ENCODE measurements at regions not wholly inside any gene's neighbourhood (a gene's known extent, or its start where the extent isn't known, plus 50 kb on each side); places are given as distances from the start of the nearest gene placed in this dataset.

DNA sequence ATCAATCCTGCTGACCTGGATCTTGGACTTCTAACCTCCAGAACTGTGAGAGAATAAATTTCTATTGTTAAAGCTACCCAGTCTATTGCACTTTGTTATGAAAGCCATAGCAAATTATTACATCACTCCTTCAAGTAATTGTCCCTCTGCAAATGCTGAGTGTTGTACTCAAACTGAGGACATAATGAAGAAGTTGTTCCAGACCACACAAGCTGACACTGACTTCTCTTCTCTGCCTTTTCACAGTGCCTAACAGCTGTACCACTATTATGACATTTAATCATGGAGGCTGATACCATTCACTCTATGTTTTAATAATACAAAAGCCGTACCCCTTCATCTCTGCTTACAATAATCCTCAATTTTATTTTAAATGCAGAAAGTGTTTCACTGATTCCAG, 424.1 kb upstream of the PIK3C3 start:
- no peak for DNase-seq (ENCODE audit: low read depth in 2 of 2)
- no peak overlapping the region for H3K4me3 ChIP-seq (replicated peaks in 1 of 2; ENCODE audit: low read depth in 2 of 2, low read length in 2 of 2)
- TF ChIP-seq CTCF (IDR thresholded peaks at IDR 0.05; ENCODE audit: low read depth, low read length): no peak

GRCh38 chr18:41529093-41529492, 425.9 kb upstream of the PIK3C3 start:
- H3K4me3 ChIP-seq (replicated peaks in 1 of 2; ENCODE audit: low read depth in 2 of 2, low read length in 2 of 2): no peak overlapping the region
- TF ChIP-seq CTCF (IDR thresholded peaks at IDR 0.05; ENCODE audit: low read depth, low read length): no peak
- no peak for DNase-seq (ENCODE audit: low read depth in 2 of 2)

DNA sequence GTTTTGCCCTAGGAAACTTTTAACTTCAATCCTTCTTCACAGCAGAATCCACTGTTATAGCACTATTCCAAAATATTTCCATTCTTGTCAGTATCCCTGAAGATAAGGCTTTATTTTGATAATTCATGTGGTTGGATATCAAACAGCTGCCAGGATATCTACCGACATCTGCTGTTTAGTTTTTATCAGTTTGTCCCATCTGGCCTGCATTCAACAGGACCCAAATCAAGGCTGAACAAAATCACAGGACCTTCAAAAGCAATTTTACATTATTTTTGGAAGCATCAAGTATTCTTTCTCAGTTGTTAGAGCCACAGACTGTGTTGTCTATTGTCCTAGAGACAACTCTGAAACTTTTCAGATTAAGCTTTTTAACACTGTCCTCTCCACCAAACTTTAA, 429.0 kb upstream of the PIK3C3 start:
- TF ChIP-seq CTCF (IDR thresholded peaks at IDR 0.05; ENCODE audit: low read depth, low read length): no peak
- H3K4me3 ChIP-seq (replicated peaks in 1 of 2; ENCODE audit: low read depth in 2 of 2, low read length in 2 of 2): no peak overlapping the region
- DNase-seq (ENCODE audit: low read depth in 2 of 2): no peak

DNA sequence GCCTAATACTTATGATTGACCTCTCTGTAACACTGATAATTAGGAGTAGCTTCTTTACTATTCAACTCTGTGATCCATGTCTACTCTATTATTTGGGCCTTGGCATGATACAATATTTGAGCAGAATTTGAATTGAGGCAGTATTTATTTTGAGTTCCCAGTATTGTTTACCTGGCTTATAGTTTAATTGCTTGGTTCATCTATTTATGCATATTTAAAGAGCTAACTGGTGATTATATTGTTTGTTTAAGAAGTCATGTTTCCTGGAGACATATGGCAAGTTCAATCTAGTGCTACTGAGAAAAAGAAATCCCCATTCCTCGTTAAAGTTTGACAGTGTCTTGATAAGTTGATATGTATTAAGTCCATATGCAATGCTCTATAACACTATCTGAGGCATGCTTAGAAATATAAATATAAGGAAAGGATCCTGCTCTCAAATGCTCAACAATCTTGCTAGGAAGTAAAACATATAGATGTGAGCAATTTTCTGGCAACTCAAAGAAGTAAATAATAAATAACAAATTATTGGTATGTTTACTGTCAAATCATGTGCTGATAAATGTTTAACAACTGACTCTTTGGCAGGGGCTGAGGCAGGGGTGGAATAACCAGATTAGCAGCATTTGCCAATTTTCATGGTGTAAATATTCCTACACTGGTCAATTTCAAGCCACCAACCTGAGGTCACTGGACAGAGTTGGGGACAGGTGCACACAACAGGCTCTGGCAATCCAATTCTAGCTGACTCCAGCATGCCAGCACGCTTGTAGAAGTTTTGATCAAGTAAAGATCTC, 430.2 kb upstream of the PIK3C3 start:
- TF ChIP-seq CTCF (IDR thresholded peaks at IDR 0.05; ENCODE audit: low read depth, low read length): no peak
- DNase-seq (ENCODE audit: low read depth in 2 of 2): no peak
- no peak overlapping the region for H3K4me3 ChIP-seq (replicated peaks in 1 of 2; ENCODE audit: low read depth in 2 of 2, low read length in 2 of 2)

DNA sequence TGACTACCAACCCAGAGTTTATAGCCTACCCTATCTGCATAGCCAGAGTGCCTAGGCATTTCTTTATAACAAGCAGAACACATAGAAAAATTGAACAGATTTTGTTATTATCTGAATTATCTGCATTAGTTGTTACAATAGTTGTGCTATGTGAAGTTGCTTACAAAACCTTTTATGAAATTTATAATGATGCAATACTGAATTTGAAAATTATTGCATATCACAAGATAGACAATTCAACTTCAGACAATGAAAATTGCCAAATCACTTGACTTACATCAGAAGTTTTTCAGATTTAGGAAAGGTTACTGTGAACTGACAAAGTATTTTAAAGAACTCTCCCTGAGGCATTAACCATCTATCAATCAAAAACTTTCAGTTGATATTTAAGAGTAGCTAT, 437.9 kb upstream of the PIK3C3 start:
- H3K4me3 ChIP-seq (replicated peaks in 1 of 2; ENCODE audit: low read depth in 2 of 2, low read length in 2 of 2): no peak overlapping the region
- no peak for TF ChIP-seq CTCF (IDR thresholded peaks at IDR 0.05; ENCODE audit: low read depth, low read length)
- no peak for DNase-seq (ENCODE audit: low read depth in 2 of 2)

- H3K4me3 ChIP-seq (replicated peaks in 1 of 2; ENCODE audit: low read depth in 2 of 2, low read length in 2 of 2): no peak overlapping the region
- TF ChIP-seq CTCF (IDR thresholded peaks at IDR 0.05; ENCODE audit: low read depth, low read length): no peak
- no peak for DNase-seq (ENCODE audit: low read depth in 2 of 2)
Observed at GRCh38 chr18:41513438-41513837, 441.6 kb upstream of the PIK3C3 start.

DNA sequence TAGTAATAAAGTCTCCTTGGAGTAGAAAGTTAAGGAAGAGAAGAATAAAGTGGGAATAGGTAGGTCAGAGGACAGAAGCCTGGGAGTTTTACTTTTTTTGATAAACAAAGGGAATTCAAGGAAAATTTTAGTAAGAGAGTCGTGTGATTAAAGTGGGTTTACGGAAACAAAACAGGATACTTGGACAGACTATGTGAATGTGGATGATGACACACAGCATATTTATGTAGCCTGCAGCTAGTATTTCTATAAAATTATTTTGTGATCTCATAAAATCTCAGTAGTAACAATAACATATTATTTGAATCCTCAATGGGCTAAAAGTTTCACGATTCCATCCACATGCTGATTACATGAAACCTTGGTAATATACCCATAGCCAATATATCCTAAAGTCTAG, 450.7 kb upstream of the PIK3C3 start:
- H3K4me3 ChIP-seq (replicated peaks in 1 of 2; ENCODE audit: low read depth in 2 of 2, low read length in 2 of 2): no peak overlapping the region
- no peak for TF ChIP-seq CTCF (IDR thresholded peaks at IDR 0.05; ENCODE audit: low read depth, low read length)
- no peak for DNase-seq (ENCODE audit: low read depth in 2 of 2)
